BLaER1 treated with 17β-estradiol and CSF1 and Interleukin-3, amounts not matched to agents 10 nM and 100 nM (cell line): ENCODE measurements at regions not wholly inside any gene's neighbourhood (a gene's known extent, or its start where the extent isn't known, plus 50 kb on each side); places are given as distances from the start of the nearest gene placed in this dataset.
"Not testable (repeated sequence)": the region's sequence is repeated elsewhere in the genome, so short reads cannot be mapped to it uniquely, and the experiment has no call there.

ENCODE experiments used
- H3K27ac ChIP-seq, 11 experiments: shearing (Covaris generic); formaldehyde crosslinking; 2 replicates each; pipeline ENCODE4 v1.8.1; 2022
- H3K27me3 ChIP-seq, 11 experiments: shearing (Covaris generic); formaldehyde crosslinking; 2 replicates each; pipeline ENCODE4 v1.8.1; 2022
- H3K36me3 ChIP-seq, 11 experiments: shearing (Covaris generic); formaldehyde crosslinking; 2 replicates each; pipeline ENCODE4 v1.8.1; 2022
- H3K4me1 ChIP-seq, 10 experiments: shearing (Covaris generic); formaldehyde crosslinking; 2 replicates each; pipeline ENCODE4 v1.8.1; 2022
- H3K4me2 ChIP-seq, 11 experiments: shearing (Covaris generic); formaldehyde crosslinking; 2 replicates each; pipeline ENCODE4 v1.8.1; 2022
- H3K4me3 ChIP-seq, 10 experiments: shearing (Covaris generic); formaldehyde crosslinking; 2 replicates each; pipeline ENCODE4 v1.8.1; 2022
- H3K9ac ChIP-seq, 11 experiments: shearing (Covaris generic); formaldehyde crosslinking; 2 replicates each; pipeline ENCODE4 v1.8.1; 2022
- H3K9me3 ChIP-seq, 11 experiments: shearing (Covaris generic); formaldehyde crosslinking; replicated peaks in 1 of 11; 2 replicates each; pipeline ENCODE4 v1.8.1; 2022
- H4K20me1 ChIP-seq, 11 experiments: shearing (Covaris generic); formaldehyde crosslinking; 2 replicates each; pipeline ENCODE4 v1.8.1; 2022
- Cebpa-rat ChIP-seq, 11 experiments: shearing (Covaris generic); IDR thresholded peaks; 2 replicates each; pipeline ENCODE4 v1.8.1; 2022

DNA sequence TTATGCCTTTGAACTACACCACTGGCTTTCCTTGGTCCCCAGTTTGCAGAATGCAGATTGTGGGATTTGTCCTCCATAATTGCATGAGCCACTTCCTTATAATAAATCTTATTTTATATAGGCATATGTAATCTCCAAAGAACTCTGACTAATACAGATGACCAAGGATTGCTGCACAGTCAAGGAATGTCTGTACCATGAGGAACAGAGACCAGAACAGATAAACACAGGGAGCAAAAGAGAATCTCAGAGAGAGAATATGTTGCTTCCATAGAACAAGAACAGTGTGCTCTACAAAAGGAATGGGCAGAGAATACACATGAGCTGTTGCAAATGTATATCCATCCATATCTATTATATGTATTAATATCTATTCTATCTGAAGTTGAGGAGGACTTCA lies 111.1 kb downstream of the ADRA2C start:
- Histone ChIP-seq H4K20me1 (peaks cover 0 to 18% (median 9%) of the 10 kb centered on the region in 11 experiments; a peak in 16 of 22 replicates), H3K27me3 (peaks cover 8 to 47% (median 33%) of the 10 kb centered on the region in 11 experiments), H3K9me3 (peaks cover 24 to 35% (median 31%) of the 10 kb centered on the region in 11 experiments), H3K9ac (no peak overlapping the region), H3K27ac (no peak overlapping the region), H3K4me2 (no peak overlapping the region), H3K4me1 (peaks cover 13 to 49% (median 43%) of the 10 kb centered on the region in 10 experiments; a peak in 19 of 20 replicates), H3K36me3 (0 out of 22 replicates have a peak, but pooled peaks cover 0 to 5% (median 0%) of the 10 kb centered on the region in 11 experiments), H3K4me3 (no peak overlapping the region)
- TF ChIP-seq Cebpa-rat (IDR thresholded peaks at IDR 0.05), result no peak

DNA sequence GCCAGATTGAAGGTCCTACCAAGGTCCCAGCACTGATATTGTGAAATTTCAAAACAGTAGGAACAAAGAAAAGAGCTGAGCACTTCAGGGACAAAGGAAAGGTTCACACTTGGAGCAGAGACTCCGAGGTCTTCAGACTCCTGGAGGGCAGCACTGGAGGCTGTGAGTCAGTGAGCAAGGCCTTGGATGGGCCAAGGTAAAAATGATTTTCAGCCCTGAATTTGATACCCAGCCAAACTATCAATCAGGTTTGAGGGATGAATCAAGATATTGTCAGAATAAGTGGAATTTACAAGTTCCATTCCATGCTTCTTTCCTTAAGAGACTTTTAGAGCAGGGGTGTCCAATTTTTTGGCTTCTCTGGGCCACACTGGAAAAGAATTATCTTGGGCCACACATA lies 111.7 kb downstream of the ADRA2C start:
- Histone ChIP-seq H3K9ac (no peak overlapping the region), H3K4me2 (no peak overlapping the region), H3K27ac (no peak overlapping the region), H3K4me1 (peaks cover 9 to 43% (median 38%) of the 10 kb centered on the region in 10 experiments; a peak in 19 of 20 replicates), H4K20me1 (peaks cover 0 to 13% (median 9%) of the 10 kb centered on the region in 11 experiments; a peak in 16 of 22 replicates), H3K4me3 (no peak overlapping the region), H3K9me3 (peaks cover 24 to 35% (median 31%) of the 10 kb centered on the region in 11 experiments), H3K27me3 (peaks cover 2 to 41% (median 27%) of the 10 kb centered on the region in 11 experiments; a peak in 19 of 22 replicates), H3K36me3 (0 out of 22 replicates have a peak, but pooled peaks cover 0 to 5% (median 0%) of the 10 kb centered on the region in 11 experiments)
- no peak for TF ChIP-seq Cebpa-rat (IDR thresholded peaks at IDR 0.05)

- Histone ChIP-seq H3K9ac (no peak overlapping the region), H3K4me3 (no peak overlapping the region), H3K27me3 (peaks cover 0 to 35% (median 22%) of the 10 kb centered on the region in 11 experiments; a peak in 18 of 22 replicates), H3K9me3 (peaks cover 24 to 35% (median 31%) of the 10 kb centered on the region in 11 experiments), H3K4me2 (peak overlapping the region in 7 of 11 experiments; percentile 79 to 98 (median 93); a peak in 13 of 22 replicates), H4K20me1 (peaks cover 0 to 13% (median 8%) of the 10 kb centered on the region in 11 experiments; a peak in 16 of 22 replicates), H3K27ac (no peak overlapping the region), H3K36me3 (0 out of 22 replicates have a peak, but pooled peaks cover 0 to 5% (median 0%) of the 10 kb centered on the region in 11 experiments), H3K4me1 (peaks cover 9 to 36% (median 32%) of the 10 kb centered on the region in 10 experiments; a peak in 19 of 20 replicates)
- TF ChIP-seq Cebpa-rat (IDR thresholded peaks at IDR 0.05), result no peak
These were observed 112.5 kb downstream of the ADRA2C start for GRCh38 chr4:3878678-3879077.

DNA sequence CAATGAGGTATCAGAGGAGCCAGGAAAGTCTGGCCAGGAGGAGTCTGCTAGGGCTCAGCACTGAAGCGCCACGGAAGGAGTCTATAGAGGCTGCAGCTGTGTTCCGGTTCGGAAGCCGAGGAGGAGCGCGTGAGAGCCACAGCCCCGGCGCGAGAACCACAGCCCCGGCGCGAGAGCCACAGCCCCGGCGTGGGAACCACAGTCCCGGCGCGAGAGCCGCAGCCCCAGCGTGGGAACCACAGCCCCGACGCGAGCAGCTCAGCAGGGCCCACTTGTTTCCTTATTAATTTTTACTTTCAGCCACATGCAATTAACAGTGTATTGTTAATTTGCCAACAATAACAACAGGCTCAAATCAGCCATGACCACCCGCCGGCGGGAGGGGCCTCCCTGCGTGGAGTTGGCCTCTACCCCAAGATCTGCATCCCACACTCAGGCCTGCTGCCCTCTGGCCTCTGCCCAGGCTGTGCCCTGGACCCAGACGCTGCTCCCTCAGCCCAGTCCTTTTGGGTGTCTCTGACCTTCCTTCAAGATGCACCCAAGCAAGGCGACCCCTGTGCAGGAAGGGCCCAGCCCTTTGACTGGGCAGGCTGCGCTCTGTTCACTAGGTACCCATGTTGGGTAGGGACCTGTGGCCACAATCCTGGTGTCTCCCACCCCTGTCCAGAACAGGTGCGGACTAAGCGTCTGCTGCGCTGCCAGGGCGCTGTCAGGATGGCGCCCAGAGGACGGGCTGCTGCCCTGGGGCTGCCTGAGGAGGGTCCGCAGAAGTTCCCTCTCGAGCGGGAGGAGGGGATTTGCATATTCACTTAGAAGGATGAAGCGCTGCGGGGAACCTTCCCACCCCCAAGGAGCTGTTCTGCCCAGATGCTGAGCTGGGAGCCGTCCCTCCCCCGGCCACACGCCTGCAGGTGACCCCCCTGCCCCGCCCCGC lies 113.8 kb downstream of the ADRA2C start:
- TF ChIP-seq Cebpa-rat (IDR thresholded peaks at IDR 0.05), result no peak
- Histone ChIP-seq H3K36me3 (0 out of 22 replicates have a peak, but pooled peaks cover 0 to 5% (median 0%) of the 10 kb centered on the region in 11 experiments), H3K27ac (peak overlapping the region in 1 of 11 experiments; percentile 37; a peak in 1 of 22 replicates), H3K27me3 (peaks cover 0 to 30% (median 22%) of the 10 kb centered on the region in 11 experiments; a peak in 18 of 22 replicates), H4K20me1 (peaks cover 0 to 13% (median 8%) of the 10 kb centered on the region in 11 experiments; a peak in 16 of 22 replicates), H3K9ac (peak overlapping the region in 4 of 11 experiments; percentile 9 to 58 (median 16); a peak in 3 of 22 replicates), H3K4me3 (peak overlapping the region in 4 of 10 experiments; percentile 24 to 46 (median 28); a peak in 5 of 20 replicates), H3K4me1 (peaks cover 9 to 30% (median 27%) of the 10 kb centered on the region in 10 experiments; a peak in 19 of 20 replicates), H3K4me2 (peak overlapping the region; percentile 59 to 98 (median 91)), H3K9me3 (peaks cover 24 to 35% (median 31%) of the 10 kb centered on the region in 11 experiments)

GRCh38 chr4:3880615-3881120 lies 114.5 kb downstream of the ADRA2C start:
- no peak for TF ChIP-seq Cebpa-rat (IDR thresholded peaks at IDR 0.05)
- Histone ChIP-seq H3K4me1 (peaks cover 9 to 23% (median 20%) of the 10 kb centered on the region in 10 experiments; a peak in 19 of 20 replicates), H4K20me1 (peaks cover 0 to 13% (median 8%) of the 10 kb centered on the region in 11 experiments; a peak in 16 of 22 replicates), H3K27me3 (peaks cover 0 to 30% (median 22%) of the 10 kb centered on the region in 11 experiments; a peak in 18 of 22 replicates), H3K36me3 (0 out of 22 replicates have a peak, but pooled peaks cover 0 to 5% (median 0%) of the 10 kb centered on the region in 11 experiments), H3K9me3 (peaks cover 24 to 33% (median 30%) of the 10 kb centered on the region in 11 experiments), H3K4me3 (peak overlapping the region in 1 of 10 experiments; percentile 46; a peak in 1 of 20 replicates), H3K9ac (no peak overlapping the region), H3K27ac (no peak overlapping the region), H3K4me2 (peak overlapping the region; percentile 59 to 98 (median 91); a peak in 20 of 22 replicates)

GRCh38 chr4:3882316-3882885 lies 116.2 kb downstream of the ADRA2C start:
- H3K9me3 ChIP-seq, result peaks cover 13 to 15% (median 13%) of the 10 kb centered on the region in 11 experiments
- H3K4me2 ChIP-seq, H3K27ac ChIP-seq, H3K36me3 ChIP-seq, H3K4me3 ChIP-seq, H3K9ac ChIP-seq: not testable (repeated sequence)
- peaks cover 0 to 13% (median 8%) of the 10 kb centered on the region in 11 experiments; a peak in 16 of 22 replicates for H4K20me1 ChIP-seq
- H3K27me3 ChIP-seq, result peaks cover 0 to 30% (median 22%) of the 10 kb centered on the region in 11 experiments; a peak in 18 of 22 replicates
- peaks cover 9 to 22% (median 19%) of the 10 kb centered on the region in 10 experiments; a peak in 19 of 20 replicates for H3K4me1 ChIP-seq

DNA sequence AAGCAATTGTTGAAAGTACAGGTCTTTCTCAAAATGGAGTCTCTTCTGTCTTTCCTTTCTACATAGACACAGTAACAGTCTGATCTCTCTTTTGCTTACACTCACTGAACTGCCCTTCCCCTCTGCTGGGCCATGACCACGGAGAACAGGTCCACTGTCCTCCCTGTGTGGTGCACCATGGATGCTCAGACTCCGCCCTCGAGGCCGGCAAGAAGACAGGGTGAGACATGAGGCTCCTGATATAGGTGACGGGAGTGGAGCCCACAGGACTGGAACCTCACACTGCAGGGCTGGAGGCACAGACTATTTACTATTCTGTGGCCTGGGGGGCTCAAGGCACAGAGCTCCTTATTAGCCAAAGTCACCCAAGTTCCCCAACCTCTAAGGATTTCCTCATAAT lies 118.1 kb downstream of the ADRA2C start:
- not testable (repeated sequence) for H3K9ac ChIP-seq, H3K4me3 ChIP-seq, H3K36me3 ChIP-seq, H3K9me3 ChIP-seq, H3K4me2 ChIP-seq, H3K27ac ChIP-seq
- Histone ChIP-seq H4K20me1 (peaks cover 0 to 12% (median 8%) of the 10 kb centered on the region in 11 experiments; a peak in 16 of 22 replicates), H3K27me3 (peaks cover 0 to 13% (median 10%) of the 10 kb centered on the region in 11 experiments; a peak in 17 of 22 replicates), H3K4me1 (peaks cover 9 to 12% (median 11%) of the 10 kb centered on the region in 10 experiments; a peak in 19 of 20 replicates)

DNA sequence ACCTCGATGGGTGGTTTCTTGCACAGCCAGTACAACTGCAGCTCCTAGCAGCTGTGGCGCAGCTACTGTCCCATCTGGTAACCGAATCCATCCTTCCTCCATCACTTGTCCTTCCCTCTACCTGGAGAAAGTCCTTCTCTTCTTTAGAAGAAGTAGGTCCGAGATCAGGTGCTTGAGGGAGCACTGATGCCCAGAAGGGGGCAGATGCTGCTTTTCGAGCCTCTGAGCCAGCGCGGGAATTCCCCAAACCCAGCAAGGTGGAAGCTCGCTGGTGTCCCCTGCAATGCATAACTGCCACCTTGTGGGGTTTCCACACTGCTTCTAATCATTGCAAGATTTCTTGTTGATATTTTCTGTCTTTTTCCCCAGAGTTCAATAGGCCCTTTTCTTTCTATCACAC lies 127.4 kb downstream of the ADRA2C start:
- not testable (repeated sequence) for H3K27ac ChIP-seq, H3K36me3 ChIP-seq, H3K4me3 ChIP-seq, H3K9me3 ChIP-seq, H4K20me1 ChIP-seq, H3K9ac ChIP-seq, H3K27me3 ChIP-seq, H3K4me1 ChIP-seq, H3K4me2 ChIP-seq

GRCh38 chr4:3894086-3894959 lies 128.1 kb downstream of the ADRA2C start:
- not testable (repeated sequence) for H3K27me3 ChIP-seq, H3K27ac ChIP-seq, H3K9ac ChIP-seq, H3K4me3 ChIP-seq, H3K36me3 ChIP-seq, H3K4me1 ChIP-seq, H4K20me1 ChIP-seq, H3K9me3 ChIP-seq, H3K4me2 ChIP-seq
